A172 (cell line): ENCODE measurements at regions not wholly inside any gene's neighbourhood (a gene's known extent, or its start where the extent isn't known, plus 50 kb on each side); places are given as distances from the start of the nearest gene placed in this dataset.
"Not testable (repeated sequence)": the region's sequence is repeated elsewhere in the genome, so short reads cannot be mapped to it uniquely, and the experiment has no call there.

Experiments
- DNase-seq: peaks from one replicate; pipeline ENCODE4 v3.0.0-alpha.2; 2015; ENCODE audit warnings: low spot score

DNA sequence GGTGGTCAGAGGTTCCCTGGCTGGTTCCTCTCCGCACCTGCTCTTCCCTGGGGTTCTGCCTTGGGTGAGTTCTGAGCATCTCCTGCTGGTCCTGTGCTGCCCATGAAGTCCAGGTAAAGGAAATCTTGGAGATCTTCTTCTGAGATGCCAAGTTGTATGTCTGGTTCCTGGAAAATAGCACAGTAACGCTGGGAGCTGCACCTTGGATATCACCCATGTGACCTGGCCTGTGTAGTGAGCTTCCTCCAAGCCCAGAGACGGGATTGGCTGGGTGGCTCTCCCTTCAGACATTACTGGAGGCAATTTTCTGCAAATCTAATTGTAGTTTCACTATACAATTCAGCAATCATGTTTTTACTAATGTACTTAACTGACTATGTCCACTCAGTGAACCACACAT lies 1281.1 kb downstream of the TMEM121 start:
- DNase-seq: no peak

DNA sequence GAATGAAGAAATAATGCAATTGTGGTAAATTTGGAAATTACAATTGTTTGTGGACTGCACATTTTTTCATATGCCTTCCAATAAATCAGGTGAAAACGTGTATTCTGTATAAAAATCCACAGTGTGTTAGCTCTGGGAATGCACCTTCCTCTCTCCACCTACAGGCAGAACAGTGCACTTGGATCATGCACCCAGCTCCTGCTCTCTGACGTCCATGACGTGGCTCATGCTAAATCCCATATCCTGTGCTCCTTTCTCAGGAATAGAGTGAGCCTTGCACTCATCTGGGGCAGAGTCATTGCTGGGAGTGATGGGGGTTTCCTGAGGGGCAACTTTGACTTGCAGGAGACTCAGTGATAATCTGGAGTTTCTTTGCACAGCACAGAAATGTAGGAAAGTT lies 1282.1 kb downstream of the TMEM121 start:
- DNase-seq: no peak

DNA sequence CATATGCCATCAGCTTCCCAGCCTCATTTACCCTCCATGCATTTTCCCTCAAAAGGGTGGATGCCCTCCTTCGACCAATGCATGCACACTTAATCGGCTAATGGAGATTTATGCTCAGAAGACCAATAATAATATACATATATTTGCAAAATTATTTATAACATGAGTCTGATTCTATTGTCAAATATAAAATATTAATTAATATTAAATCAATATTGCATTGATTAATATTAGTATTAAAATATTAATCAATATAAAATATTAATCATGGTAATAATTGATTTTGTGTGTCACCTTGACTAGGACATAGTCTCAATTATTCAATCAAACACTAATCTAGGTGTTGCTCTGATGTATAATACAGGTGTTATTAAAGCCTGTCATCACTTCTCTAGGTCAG lies 1282.5 kb downstream of the TMEM121 start:
- DNase-seq: no peak

DNA sequence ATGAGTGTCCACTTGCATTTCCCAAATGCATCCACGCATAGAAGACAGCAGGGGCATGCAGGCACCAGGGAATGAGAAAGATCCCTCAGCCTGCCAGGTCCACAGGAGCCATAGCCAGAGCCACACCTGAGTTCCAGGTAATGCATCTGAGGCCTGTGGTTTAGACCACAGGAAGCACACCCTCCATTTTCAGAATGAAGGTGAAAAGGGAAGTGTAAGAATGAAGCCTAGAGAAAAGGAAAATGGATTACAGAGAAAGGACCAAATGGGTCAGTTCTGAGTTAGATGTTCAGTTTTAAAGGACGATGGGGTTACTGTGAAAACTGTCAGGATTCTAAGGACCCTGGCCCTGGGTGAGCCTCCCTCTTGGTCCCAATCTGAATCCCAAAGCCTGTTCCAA lies 1283.2 kb downstream of the TMEM121 start:
- no peak for DNase-seq

DNA sequence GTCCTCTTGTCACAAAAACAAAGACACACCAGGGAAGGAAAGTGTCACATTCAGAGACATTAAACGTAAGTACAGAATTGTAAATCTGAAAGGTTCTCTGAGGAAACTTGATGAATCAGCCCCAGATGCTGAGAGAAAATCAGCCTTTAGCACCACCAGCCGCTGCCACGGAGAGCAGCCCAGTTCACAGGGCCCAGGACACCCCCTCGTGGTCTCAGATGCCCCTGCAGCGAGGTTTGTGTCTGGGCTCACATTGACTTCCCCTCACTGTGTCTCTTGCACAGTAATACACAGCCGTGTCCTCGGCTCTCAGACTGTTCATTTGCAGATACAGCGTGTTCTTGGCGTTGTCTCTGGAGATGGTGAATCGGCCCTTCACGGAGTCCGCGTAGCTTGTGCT lies 1283.8 kb downstream of the TMEM121 start:
- DNase-seq: not testable (repeated sequence)

DNA sequence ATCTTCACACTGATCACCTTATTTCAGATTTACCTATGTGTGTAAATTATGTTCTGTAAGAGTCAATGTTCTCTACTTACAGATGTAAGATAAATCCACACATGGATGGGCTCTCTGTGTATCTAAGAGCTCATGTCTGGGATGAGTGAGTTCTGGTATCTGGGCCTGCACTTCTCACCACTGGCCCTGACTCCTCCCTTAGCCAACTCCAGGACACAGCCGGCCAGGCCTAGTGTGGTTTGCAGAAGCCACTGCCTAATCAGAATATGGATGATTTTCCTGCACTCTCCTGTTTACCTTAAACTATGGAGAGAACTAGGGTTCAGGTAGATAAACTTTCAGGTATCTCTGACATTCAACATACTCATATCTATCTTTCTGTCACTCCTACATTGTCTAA lies 1284.8 kb downstream of the TMEM121 start:
- DNase-seq: no peak

DNA sequence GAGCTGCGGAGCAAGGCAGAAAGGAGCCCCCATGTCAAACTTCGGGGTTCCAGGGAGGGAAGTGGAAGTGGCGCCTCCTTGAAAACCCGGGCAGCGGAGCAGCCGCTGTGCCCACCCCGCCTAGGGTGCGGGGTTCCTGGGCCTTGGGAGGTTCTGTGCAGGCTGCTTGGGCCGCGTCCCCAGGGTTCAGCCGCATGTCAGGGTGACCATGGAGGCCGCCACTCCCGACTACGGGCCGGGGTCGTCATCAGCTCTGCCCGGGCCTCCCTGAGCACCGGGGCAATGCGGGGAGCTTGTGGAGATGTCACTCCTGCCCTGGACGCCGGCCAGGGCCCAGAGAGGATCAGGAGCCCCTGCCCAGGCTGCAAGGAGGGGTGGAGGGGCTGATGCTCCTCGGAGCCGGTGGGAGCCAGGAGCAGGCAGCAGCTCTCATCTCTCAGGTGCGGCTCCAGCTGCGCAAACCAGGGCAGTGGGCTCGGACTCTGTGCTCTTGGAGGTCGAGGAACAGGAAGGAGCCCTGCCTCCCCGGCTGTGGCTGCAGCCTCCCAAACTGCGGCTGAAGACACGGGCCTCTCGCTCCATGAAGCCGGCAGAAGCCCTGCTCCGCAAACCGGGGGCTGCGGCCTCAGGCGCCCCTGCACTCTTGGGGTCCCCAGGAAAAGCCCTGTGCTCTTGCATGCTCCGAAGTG lies 1286.5 kb downstream of the TMEM121 start:
- DNase-seq: no peak

DNA sequence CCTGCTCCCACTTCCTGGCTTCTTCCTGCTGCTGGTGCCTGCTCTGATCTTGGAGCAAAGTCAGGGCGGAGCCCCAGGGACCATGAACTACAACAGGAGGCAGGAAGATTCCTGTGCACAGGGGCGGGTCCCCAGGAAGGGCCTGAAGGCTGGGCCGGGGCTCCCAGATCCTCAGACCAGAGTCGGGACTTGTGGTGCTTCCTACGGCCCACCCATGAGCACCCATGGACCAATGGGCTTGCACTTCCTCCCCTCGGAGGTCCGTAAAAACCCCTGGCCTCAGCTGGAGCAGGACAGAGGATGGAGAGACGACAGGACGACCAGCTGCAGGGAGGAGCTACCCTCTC lies 1287.1 kb downstream of the TMEM121 start:
- DNase-seq: no peak

DNA sequence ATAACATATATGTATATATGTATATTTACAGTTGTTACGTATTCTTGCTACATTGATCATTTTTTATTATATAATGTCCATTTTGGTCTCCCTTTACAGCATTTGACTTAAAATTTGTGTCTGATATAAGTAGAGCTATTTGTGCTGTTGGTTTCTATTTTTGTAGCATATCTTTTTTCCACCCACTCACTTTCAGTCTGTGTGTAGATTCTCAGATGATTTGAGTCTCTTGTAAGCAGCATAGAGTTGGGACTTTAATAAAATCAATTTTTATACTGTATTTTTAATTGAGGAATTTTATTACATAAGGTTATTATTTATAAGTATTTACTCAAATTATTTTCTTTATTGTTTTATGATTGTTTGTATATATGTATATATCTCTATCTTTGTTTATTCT lies 1293.7 kb downstream of the TMEM121 start:
- no peak for DNase-seq

DNA sequence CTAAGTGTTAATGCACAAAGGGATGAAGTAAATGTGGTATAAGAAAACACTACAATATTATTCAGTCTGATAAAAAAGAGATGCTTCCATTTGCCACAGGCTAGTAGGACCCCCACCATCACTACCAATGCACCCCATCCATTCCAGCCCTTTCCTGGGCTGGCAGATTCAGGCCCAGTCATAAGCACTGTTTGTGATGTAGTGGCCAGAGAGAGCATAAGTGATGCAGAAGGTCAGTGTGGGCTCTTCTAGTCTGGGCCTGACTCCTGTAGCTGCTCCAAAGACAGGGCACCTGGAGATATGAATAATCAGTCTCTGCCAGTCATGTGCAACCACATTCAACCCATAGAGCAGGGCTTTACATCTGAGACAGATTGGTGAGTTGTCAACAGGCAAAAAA lies 1294.7 kb downstream of the TMEM121 start:
- DNase-seq: no peak

DNA sequence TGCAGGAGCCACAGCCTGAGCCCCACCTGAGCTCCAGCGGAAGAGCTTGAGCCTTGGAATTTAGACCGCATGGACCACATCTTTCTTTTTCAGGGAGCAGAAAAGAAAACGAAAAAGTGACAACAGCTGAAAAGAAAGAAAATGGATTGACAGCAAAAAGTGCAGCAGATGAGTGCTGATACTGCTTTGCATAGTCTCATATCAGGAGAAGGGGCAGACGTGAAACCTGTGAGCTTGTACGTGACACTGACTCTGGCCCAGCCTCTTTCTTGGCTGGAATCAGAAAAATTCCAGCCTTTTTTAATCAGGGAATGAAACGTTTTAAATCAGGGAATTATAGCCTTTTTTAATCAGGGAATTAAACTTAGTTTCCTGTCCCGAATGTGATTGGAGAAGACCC lies 1296.5 kb downstream of the TMEM121 start:
- no peak for DNase-seq

DNA sequence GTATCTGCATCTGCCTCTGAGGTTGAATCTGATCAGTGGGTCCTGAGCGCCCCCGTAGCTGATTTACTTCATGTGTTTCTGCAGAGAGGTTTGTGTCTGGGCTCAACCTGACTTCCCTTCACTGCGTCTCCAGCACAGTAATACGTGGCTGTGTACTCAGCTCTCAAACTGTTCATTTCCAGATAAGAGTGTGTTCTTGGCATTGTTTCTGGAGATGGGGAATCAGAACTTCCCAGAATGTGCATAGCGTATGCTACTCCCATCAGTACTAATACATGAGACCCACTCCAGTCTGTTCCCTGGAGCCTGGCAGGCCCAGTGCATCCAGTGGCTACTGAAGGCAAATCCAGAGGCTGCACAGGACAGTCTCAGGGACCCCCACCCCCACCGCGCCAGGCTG lies 1297.2 kb downstream of the TMEM121 start:
- no peak for DNase-seq

DNA sequence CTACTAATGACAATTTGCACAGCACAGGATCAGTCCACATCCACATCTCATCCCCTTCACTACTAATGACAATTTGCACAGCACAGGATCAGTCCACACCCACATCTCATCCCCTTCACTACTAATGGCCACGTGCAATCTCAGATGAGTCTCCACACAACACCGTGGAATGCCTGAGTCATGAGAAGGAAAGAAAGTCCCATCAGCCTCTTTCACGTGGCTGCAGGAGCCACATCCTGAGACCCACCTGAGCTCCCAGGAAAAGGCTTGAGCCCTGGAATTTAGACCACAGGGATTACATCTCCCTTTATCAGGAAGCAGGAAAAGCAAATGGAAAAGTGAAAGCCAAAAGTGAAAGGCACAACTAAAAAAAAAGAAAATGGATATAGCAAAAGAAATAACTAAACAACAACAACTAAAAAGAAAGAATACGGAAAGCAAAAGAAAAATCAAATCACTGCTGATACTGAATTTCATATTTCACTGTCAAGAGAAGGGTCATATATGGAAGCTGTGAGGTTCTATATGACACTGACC lies 1300.5 kb downstream of the TMEM121 start:
- DNase-seq: peak; percentile 41

DNA sequence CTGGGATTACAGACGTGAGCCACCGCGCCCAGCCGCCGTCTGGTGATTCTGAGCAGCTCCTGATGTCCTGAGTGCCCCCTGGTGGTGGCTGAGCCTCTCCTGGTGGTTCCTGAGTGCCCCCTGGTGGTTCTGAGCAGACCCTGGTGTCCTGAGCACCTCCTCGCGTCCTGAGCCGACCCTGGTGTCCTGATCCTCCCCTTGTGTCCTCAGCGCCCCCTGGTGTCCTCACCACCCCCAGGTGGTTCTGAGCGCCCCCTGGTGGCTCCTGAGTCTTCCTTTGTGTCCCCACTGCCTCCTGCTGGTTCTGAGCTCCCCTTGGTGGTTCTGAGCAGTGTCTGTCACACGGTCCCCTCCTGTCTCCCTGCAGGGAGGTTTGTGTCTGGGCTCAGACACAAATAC lies 1304.9 kb downstream of the TMEM121 start:
- DNase-seq: no peak

DNA sequence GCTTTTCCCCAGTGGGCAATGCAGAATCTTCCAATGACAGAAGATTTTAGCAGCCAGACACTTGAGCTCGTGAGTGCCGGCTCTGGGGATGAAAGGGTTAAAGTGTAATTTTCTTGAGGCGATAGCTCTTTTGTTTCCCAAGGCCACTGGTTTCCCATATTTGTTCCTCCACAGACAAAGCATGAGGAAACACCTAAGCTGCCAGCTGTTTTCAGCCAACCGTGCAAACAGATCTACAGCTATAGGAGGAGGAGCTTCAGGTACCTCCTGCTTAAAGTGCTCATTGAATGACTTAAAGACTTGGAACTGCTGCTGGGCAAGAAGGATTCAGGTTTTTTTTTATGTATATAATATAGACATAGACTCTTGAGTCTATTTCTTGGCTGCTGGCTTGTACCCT lies 1311.5 kb downstream of the TMEM121 start:
- DNase-seq: no peak

DNA sequence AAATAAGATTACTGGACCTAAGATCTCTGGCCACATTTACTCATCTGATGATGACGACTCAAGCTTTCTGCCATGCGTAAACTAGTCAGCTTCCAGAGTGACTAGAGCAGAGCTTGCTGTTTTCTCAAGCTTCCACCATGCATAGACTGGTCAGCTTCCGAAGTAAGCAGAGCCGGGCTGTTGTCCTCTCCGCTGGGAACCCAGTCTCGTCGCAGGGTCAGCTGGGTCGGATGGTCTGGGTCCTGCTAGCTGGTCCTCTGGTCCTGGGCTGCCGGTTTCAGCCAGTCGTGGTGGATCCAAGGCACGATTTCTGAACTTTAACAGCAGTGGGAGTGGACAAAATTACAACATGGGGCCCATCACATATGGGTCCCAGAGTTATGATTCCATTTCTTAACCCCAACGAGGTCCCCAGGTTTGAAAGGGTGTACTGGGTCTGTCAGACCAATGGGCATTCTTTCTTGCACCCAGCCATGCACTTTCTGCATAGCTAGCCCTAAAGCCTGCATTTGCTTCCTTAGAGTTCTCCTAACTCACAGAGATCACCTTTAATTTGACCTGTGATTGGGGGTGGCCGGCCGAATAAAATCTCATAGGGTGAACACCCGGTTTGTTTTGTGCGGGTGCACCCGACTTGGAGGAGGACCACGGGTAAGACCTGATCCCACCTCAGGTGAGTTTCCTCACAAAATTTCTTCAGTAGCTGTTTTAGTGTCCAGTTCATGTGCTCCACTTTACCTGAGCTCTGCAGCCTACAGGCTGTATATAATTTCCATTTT lies 1312.8 kb downstream of the TMEM121 start:
- DNase-seq: no peak

DNA sequence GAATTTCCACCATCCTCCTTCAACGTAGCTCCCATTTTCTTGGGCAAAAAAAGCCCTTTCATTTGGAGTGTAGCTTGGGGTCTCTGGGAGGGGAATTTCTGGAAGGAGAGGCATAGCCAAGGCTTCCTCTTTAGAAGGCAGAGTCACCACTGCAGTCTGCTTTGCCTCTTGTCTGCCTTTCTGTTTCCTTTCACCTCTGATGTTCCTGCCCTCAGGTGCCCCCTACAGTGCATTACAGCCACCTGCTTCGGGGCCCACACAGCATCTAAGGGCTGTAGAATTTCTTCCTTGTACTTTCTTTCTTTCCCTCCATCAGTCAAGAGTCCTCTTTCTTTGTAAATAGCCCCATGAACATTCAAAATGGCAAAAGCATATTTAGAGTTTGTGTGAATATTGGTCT lies 1313.9 kb downstream of the TMEM121 start:
- DNase-seq: no peak

DNA sequence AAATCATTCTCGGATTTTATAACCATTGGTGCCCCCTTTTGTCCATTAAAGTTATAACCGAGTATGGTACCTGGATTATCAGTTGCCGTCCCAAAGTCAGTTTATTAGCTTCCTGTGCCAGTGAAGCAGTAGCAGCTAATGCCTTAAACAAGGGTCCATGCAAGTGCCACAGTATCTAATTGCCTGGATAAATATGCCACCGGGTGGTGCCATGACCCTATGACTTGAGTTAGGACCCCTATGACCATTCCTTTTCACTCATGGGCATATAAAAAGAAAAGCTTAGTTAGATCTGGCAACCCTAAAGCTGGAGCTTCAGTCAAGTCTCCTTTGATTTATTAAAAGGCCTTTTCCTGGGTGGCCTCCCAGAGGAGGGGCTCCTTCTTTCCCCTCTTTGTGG lies 1314.6 kb downstream of the TMEM121 start:
- no peak for DNase-seq

DNA sequence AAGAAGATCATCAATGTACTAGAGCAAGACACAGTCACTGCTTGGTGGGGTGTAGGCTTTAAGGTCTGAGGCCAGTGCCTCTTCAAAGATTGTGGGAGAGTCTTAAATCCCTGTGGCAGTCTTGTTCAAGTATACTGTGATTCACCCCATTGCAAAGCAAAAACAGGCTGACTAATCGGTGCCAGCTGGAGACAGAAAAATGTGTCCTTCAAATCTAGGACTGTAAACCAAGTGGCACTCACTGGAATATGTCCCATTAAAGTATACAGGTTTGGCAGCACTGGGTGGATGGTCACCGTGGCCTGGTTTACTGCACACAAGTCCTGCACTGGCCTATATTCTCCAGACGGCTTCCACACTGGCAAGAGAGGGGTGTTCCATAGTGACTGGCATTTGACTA lies 1315.3 kb downstream of the TMEM121 start:
- peak; percentile 21 for DNase-seq

DNA sequence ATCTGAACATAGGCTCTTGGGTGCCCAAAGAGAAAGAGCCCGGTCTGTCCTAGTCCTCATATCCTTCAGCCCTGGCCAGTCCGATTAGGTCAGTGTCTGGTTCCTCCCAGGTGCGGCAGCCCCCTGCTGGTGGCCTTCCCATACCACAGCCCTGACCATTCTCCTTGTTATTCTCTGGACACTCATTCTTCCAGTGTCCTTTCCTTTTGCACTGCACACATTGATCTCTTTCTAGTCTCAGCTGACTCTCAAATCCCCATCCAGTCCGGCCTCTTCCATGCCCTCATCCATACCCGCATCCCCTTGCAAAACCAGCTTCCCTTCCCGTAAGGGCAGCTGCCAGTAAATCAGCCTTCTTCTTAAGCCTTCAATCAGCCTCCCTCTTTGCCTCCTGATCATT lies 1316.3 kb downstream of the TMEM121 start:
- DNase-seq: no peak

DNA sequence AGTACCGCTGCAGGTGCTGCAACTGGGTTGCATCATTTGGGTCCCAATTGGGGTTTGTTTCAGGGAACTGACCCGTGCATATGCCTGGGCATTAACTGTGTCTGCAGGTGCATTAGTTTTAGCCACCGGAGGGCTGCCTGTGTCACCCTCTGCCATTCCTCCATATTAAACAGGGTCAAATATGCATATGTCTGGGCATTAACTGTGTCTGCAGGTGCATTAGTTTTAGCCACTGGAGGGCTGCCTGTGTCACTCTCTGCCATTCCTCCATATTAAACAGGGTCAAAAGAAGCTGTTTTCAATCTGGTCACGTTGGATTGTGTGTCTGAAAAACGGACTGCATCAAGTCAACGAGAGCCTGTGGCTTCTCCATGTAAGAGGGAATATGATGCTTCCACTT lies 1317.0 kb downstream of the TMEM121 start:
- no peak for DNase-seq

DNA sequence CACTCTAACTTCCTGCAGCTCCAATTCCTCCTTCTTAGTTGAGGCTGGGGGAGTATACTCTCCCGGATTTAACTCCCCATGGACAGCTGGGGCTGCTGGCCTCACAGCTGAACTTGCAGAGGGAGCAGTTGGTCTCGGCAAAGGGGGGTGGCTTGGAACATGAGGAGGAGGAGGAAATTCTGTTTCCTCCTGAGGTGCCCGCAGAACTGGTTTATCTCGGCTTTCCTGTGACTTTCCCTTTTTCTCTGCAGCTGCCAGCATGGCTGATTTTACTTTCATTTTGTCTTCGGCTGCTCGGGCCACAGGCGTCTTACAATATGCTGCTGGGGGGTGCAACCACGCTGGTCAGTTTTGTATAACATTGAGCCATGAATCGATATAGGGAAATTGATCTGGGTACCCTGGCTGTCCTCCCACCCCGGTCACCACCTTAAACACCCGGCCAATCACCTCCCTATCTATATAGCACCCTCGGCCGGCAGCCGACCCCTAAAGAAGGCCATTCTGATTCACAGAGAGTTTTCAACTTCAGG lies 1317.6 kb downstream of the TMEM121 start:
- DNase-seq: peak; percentile 25

DNA sequence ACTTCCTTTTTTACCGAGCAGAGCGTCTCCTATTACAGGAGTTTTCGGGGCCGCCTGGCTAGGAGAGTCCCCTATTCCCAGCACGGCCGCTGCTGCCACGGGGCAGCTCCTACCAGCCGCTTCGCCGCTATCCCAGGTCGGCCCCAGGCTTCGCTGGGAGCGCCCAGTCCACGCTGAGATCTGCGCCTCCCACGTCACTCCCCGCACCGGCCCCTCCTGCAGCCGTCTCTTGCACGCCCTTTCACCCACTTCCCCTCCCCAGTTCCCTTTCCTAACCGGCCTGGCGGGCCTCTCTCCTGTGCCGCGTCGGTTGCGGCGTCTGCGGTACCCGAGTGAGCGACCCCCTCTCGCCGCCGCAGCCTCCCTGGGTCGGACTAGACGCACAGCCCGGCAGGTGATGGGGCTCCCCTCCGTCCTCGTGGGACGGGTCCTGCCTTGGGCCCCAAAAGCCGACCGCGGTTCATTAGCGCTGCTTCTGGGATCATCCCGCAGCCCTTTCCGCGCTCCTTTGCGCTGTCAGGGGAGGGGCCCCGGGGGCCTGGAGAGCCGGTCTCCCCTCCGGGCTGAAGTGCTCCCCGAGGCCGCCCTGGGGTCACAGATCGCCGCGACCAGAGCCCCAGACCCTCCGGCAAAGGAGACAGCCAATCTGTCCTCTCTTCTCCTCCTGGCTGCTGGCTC lies 1318.4 kb downstream of the TMEM121 start:
- DNase-seq: no peak
